ELR (cell line): ENCODE measurements at regions not wholly inside any gene's neighbourhood (a gene's known extent, or its start where the extent isn't known, plus 50 kb on each side); places are given as distances from the start of the nearest gene placed in this dataset.
"Not testable (repeated sequence)": the region's sequence is repeated elsewhere in the genome, so short reads cannot be mapped to it uniquely, and the experiment has no call there.

Experiments
- DNase-seq: peaks from one replicate; pipeline ENCODE4 v3.0.0-alpha.2; 2015; ENCODE audit warnings: low read depth

- DNase-seq = no peak
Observed at GRCh38 chr2:36302911-36303310, 52.7 kb upstream of the CRIM1 start.

GRCh38 chr2:36301843-36302242 is 53.7 kb upstream of the CRIM1 start:
- DNase-seq = no peak

GRCh38 chr2:36300697-36301096 is 54.9 kb upstream of the CRIM1 start:
- no peak for DNase-seq

GRCh38 chr2:36296798-36297197 is 58.8 kb upstream of the CRIM1 start:
- no peak for DNase-seq

GRCh38 chr2:36294316-36294721 is 61.3 kb upstream of the CRIM1 start:
- DNase-seq = no peak

GRCh38 chr2:36290306-36290856 is 65.2 kb upstream of the CRIM1 start:
- DNase-seq = no peak

- DNase-seq = no peak
Observed at GRCh38 chr2:36289731-36290130, 65.8 kb upstream of the CRIM1 start.

GRCh38 chr2:36287363-36288275 is 68.0 kb upstream of the CRIM1 start:
- peak; percentile 55 for DNase-seq

GRCh38 chr2:36279506-36279905 is 76.1 kb upstream of the CRIM1 start:
- DNase-seq = not testable (repeated sequence)

- DNase-seq = peak; percentile 38
Observed at GRCh38 chr2:36277881-36278523, 77.6 kb upstream of the CRIM1 start.

GRCh38 chr2:36277146-36277808 is 78.3 kb upstream of the CRIM1 start:
- DNase-seq = peak; percentile 96

- DNase-seq = no peak
Observed at GRCh38 chr2:36271266-36271665, 84.3 kb upstream of the CRIM1 start.

- no peak for DNase-seq
Observed at GRCh38 chr2:36270758-36271157, 84.8 kb upstream of the CRIM1 start.

- no peak for DNase-seq
Observed at GRCh38 chr2:36267194-36267593, 88.4 kb upstream of the CRIM1 start.

GRCh38 chr2:36266536-36267121 is 88.9 kb upstream of the CRIM1 start:
- no peak for DNase-seq

- no peak for DNase-seq
Observed at GRCh38 chr2:36262581-36262980, 93.0 kb upstream of the CRIM1 start.

GRCh38 chr2:36255863-36256262 is 99.7 kb upstream of the CRIM1 start:
- no peak for DNase-seq

- DNase-seq = no peak
Observed at GRCh38 chr2:36253086-36253485, 102.5 kb upstream of the CRIM1 start.

GRCh38 chr2:36246320-36246990 is 109.1 kb upstream of the CRIM1 start:
- peak; percentile 27 for DNase-seq

GRCh38 chr2:36245651-36246050 is 109.9 kb upstream of the CRIM1 start:
- no peak for DNase-seq

- no peak for DNase-seq
Observed at GRCh38 chr2:36238106-36238505, 117.5 kb upstream of the CRIM1 start.

GRCh38 chr2:36235882-36236281 is 119.7 kb upstream of the CRIM1 start:
- DNase-seq = no peak
